ENCODE measurements at regions not wholly inside any gene's neighbourhood (a gene's known extent, or its start where the extent isn't known, plus 50 kb on each side); places are given as distances from the start of the nearest gene placed in this dataset.

DNA sequence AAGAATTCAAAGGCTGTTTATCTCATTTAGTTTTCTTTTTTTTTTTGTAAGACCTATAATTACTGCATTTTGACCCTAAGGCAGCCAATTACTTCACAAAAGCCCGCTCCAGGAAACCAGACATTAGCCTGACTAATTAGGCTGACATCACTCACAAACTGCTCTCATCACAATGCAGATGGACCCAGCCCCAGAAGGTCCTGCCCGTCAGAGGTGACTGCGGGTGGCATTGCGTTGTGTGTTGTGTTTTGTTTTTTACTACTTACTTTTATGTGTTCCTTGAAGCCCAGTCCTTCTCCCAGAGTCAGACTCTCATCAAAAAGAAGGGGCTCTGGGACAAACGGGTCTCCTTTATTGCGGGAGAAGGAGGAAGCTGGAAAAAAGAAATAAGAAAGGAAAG lies 172.2 kb downstream of the HSD17B3 start:
- TF ChIP-seq, protein P1, sequence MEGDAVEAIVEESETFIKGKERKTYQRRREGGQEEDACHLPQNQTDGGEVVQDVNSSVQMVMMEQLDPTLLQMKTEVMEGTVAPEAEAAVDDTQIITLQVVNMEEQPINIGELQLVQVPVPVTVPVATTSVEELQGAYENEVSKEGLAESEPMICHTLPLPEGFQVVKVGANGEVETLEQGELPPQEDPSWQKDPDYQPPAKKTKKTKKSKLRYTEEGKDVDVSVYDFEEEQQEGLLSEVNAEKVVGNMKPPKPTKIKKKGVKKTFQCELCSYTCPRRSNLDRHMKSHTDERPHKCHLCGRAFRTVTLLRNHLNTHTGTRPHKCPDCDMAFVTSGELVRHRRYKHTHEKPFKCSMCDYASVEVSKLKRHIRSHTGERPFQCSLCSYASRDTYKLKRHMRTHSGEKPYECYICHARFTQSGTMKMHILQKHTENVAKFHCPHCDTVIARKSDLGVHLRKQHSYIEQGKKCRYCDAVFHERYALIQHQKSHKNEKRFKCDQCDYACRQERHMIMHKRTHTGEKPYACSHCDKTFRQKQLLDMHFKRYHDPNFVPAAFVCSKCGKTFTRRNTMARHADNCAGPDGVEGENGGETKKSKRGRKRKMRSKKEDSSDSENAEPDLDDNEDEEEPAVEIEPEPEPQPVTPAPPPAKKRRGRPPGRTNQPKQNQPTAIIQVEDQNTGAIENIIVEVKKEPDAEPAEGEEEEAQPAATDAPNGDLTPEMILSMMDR (IDR thresholded peaks at IDR 0.05), result no peak
- Mint-ChIP-seq H3K36me3 (ENCODE audit: unreplicated experiment) (no peaks in the 10 kb centered on the region), H3K4me1 (ENCODE audit: unreplicated experiment) (peaks cover 31% of the 10 kb centered on the region), H3K9me3 (ENCODE audit: unreplicated experiment) (no peaks in the 10 kb centered on the region), H3K27me3 (ENCODE audit: unreplicated experiment) (peaks cover 6% of the 10 kb centered on the region), H3K27ac (ENCODE audit: unreplicated experiment) (no peak overlapping the region), H3K4me3 (ENCODE audit: unreplicated experiment) (no peak overlapping the region)
- no peak for DNase-seq (ENCODE audit: extremely low spot score, unreplicated experiment)

DNA sequence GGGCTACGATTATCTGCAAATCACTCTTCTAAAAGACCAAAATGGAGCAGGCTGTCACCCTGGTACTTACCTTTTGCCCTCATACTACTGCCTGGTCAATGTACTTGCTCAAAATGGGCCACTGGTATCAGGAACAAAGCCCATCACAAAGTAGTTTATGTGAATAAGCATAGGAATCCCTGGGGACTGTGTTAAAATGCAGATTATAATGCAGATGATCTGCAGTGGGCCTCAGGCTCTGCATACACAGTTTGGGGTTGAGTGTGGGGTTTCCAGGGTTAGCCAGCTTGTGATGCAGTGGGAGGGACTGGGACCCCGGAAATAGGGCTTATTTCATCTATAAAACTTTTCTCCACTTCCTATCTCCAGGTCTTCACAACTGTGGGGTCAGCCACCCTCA lies 173.1 kb downstream of the HSD17B3 start:
- H3K4me1 Mint-ChIP-seq (ENCODE audit: unreplicated experiment), result peaks cover 25% of the 10 kb centered on the region
- H3K27ac Mint-ChIP-seq (ENCODE audit: unreplicated experiment), result no peak overlapping the region
- peaks cover 6% of the 10 kb centered on the region for H3K27me3 Mint-ChIP-seq (ENCODE audit: unreplicated experiment)

DNA sequence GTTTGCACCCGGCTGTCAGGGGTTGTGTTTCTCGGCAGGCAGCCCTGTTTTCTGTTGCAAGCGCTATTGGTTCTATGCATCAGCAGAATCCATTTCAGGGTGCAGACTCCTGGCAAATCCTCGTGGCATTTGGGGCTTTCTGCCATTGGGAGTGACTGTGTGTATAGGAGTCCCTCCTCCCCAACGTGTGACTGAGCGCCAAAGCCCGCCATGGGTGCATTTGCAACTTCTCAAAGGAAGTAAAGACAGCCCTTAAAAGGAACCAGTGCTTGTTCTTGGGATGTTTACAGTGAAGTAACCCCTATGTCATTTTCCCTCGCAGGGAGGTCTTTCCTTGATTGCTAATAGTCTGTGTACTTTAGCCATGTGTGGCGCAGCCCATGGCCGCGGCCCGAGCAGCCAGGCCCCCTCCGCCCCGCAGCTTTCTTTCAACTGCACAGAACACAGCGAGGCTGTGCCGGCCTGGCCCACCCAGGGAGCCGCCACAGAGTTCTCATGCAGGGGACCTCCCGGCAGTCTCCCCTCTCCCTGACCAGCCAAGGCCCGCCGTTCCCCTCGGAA lies 175.6 kb downstream of the HSD17B3 start:
- H3K27me3 Mint-ChIP-seq (ENCODE audit: unreplicated experiment), result peaks cover 6% of the 10 kb centered on the region
- no peak for DNase-seq (ENCODE audit: extremely low spot score, unreplicated experiment)
- TF ChIP-seq, protein P1 (IDR thresholded peaks at IDR 0.05), result no peak
- H3K36me3 Mint-ChIP-seq (ENCODE audit: unreplicated experiment), result no peaks in the 10 kb centered on the region
- H3K9me3 Mint-ChIP-seq (ENCODE audit: unreplicated experiment), result no peaks in the 10 kb centered on the region
- H3K4me3 Mint-ChIP-seq (ENCODE audit: unreplicated experiment), result no peak overlapping the region
- H3K27ac Mint-ChIP-seq (ENCODE audit: unreplicated experiment), result no peak overlapping the region
- H3K4me1 Mint-ChIP-seq (ENCODE audit: unreplicated experiment), result peaks cover 29% of the 10 kb centered on the region

More for the DNA sequence above, 173.1 kb downstream of the HSD17B3 start:
- H3K36me3 Mint-ChIP-seq (ENCODE audit: unreplicated experiment), result no peaks in the 10 kb centered on the region
- TF ChIP-seq, protein P1 (IDR thresholded peaks at IDR 0.05), result no peak
- no peak overlapping the region for H3K4me3 Mint-ChIP-seq (ENCODE audit: unreplicated experiment)
- DNase-seq (ENCODE audit: extremely low spot score, unreplicated experiment), result no peak
- H3K9me3 Mint-ChIP-seq (ENCODE audit: unreplicated experiment), result no peaks in the 10 kb centered on the region

DNA sequence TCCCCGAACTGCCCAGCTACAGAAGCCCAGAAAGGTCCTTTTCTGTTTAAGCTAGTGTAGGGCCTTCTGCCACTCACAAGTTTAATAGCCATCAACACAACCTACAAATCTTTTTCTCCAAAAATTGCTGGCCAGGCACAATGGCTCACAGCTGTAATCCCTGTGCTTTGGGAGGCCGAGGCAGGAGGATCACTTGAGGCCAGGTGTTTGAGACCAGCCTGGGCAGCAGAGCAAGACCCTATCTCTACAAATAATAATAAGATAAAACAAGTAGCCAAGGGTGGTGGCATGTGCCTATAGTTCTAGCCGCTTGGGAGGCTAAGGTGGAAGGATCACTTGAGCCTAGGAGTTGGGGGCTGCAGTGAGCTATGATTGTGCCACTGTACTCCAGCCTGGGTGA lies 176.4 kb downstream of the HSD17B3 start:
- no peak for DNase-seq (ENCODE audit: extremely low spot score, unreplicated experiment)
- no peak overlapping the region for H3K27ac Mint-ChIP-seq (ENCODE audit: unreplicated experiment)
- H3K27me3 Mint-ChIP-seq (ENCODE audit: unreplicated experiment), result peaks cover 8% of the 10 kb centered on the region
- TF ChIP-seq, protein P1 (IDR thresholded peaks at IDR 0.05), result no peak
- H3K4me3 Mint-ChIP-seq (ENCODE audit: unreplicated experiment), result no peak overlapping the region
- peaks cover 29% of the 10 kb centered on the region for H3K4me1 Mint-ChIP-seq (ENCODE audit: unreplicated experiment)
- H3K9me3 Mint-ChIP-seq (ENCODE audit: unreplicated experiment), result no peaks in the 10 kb centered on the region
- no peaks in the 10 kb centered on the region for H3K36me3 Mint-ChIP-seq (ENCODE audit: unreplicated experiment)

DNA sequence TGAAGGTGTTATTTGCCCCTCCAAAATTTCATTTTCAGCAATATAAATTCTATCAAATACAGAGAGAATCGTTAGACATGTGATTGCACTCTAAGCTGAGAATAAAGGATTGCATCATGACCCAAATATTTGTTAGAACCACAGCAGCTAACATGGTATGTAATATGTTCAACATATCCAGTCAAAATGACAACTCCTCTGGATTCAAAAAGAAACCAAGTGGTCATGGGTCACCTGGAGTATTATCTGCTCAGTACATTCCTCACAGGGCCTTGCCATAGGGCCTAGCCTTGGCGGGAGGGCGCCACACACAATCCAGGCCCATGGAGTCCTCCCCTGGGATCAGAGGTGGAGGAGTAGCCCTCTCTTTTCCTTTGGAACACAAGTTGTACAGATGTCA lies 179.2 kb downstream of the HSD17B3 start:
- peaks cover 5% of the 10 kb centered on the region for H3K27me3 Mint-ChIP-seq (ENCODE audit: unreplicated experiment)
- peaks cover 29% of the 10 kb centered on the region for H3K4me1 Mint-ChIP-seq (ENCODE audit: unreplicated experiment)
- peak overlapping the region; percentile 72 for H3K27ac Mint-ChIP-seq (ENCODE audit: unreplicated experiment)
- H3K9me3 Mint-ChIP-seq (ENCODE audit: unreplicated experiment), result peaks cover 11% of the 10 kb centered on the region
- H3K4me3 Mint-ChIP-seq (ENCODE audit: unreplicated experiment), result no peak overlapping the region
- no peaks in the 10 kb centered on the region for H3K36me3 Mint-ChIP-seq (ENCODE audit: unreplicated experiment)
- no peak for DNase-seq (ENCODE audit: extremely low spot score, unreplicated experiment)
- TF ChIP-seq, protein P1 (IDR thresholded peaks at IDR 0.05), result no peak

Data from osteocyte (in vitro differentiated cells).